H1 (cell line): ENCODE measurements at regions not wholly inside any gene's neighbourhood (a gene's known extent, or its start where the extent isn't known, plus 50 kb on each side); places are given as distances from the start of the nearest gene placed in this dataset.

Experiments used
- CTCF ChIA-PET: fragments of 300-600 bp; sonication (Branson Sonifier 250); formaldehyde crosslinking; loops from one replicate; lab custom pipeline; 2021; ENCODE audit not compliant: partially characterized antibody; lab: Charles Lee
- POLR2A ChIA-PET: fragments of 300-600 bp; sonication (Branson Sonifier 250); formaldehyde crosslinking; loops from one replicate; lab custom pipeline; 2021; ENCODE audit warnings: inconsistent platforms; ENCODE audit not compliant: partially characterized antibody; lab: Charles Lee
- DNase-seq, 2 experiments: peaks; one replicate each; pipeline versions ENCODE4 v3.0.0 to v3.0.0-alpha.2; 2010 to 2022; ENCODE audit warnings: low spot score in 2 of 2, low read depth in 1 of 2, mixed read lengths in 1 of 2
- FAIRE-seq: peaks from 2 replicates; lab custom pipeline; 2011; peaks lifted over from hg19 to GRCh38; lab: Jason Lieb, UNC
- H2AFZ ChIP-seq: 2 replicates; pipeline ENCODE4 v1.8.1; 2012; ENCODE audit warnings: low read length, inconsistent platforms
- H2AK5ac ChIP-seq: 2 replicates; pipeline ENCODE4 v1.6.1; 2013; ENCODE audit warnings: low read depth, low read length
- H2BK120ac ChIP-seq: replicated peaks from 2 replicates; pipeline ENCODE3; 2013; ENCODE audit warnings: low read depth, low read length, inconsistent platforms
- H2BK12ac ChIP-seq: 2 replicates; pipeline ENCODE4 v1.6.1; 2013; ENCODE audit warnings: low read depth, low read length
- H2BK15ac ChIP-seq: 2 replicates; pipeline ENCODE4 v1.6.1; 2013; ENCODE audit warnings: low read length
- H2BK20ac ChIP-seq: 2 replicates; pipeline ENCODE4 v1.6.1; 2013; ENCODE audit warnings: low read length
- H2BK5ac ChIP-seq: 2 replicates; pipeline ENCODE4 v1.6.1; 2013; ENCODE audit warnings: low read depth, low read length
- H3K14ac ChIP-seq: 2 replicates; pipeline ENCODE4 v1.6.1; 2013; ENCODE audit warnings: inconsistent platforms; ENCODE audit not compliant: insufficient read length
- H3K18ac ChIP-seq: 2 replicates; pipeline ENCODE4 v1.6.1; 2013; ENCODE audit warnings: low read length; ENCODE audit errors: extremely low read depth
- H3K23ac ChIP-seq: 2 replicates; pipeline ENCODE4 v1.6.1; 2013; ENCODE audit warnings: inconsistent platforms; ENCODE audit not compliant: insufficient read length
- H3K23me2 ChIP-seq: 2 replicates; pipeline ENCODE4 v1.6.1; 2013; ENCODE audit warnings: low read depth, low read length
- H3K27ac ChIP-seq: 2 replicates; pipeline ENCODE4 v1.6.1; 2011; ENCODE audit warnings: low read depth, low read length, inconsistent platforms
- H3K27me3 ChIP-seq, 4 experiments: replicated peaks in 1 of 4; 1 replicate in 1 of 4; 2 replicates in 3 of 4; pipeline versions ENCODE4 v1.6.1 to v1.8.1; 2011 to 2013; ENCODE audit warnings: low read length in 3 of 4, mild to moderate bottlenecking in 3 of 4, inconsistent platforms in 2 of 4, mixed read lengths in 2 of 4, moderate library complexity in 1 of 4; ENCODE audit not compliant: control insufficient read depth in 3 of 4, insufficient read depth in 3 of 4; ENCODE audit errors: extremely low read depth in 1 of 4
- H3K36me3 ChIP-seq, 4 experiments: 2 replicates each; pipeline versions ENCODE4 v1.6.1 to v1.8.1; 2011 to 2013; ENCODE audit warnings: mild to moderate bottlenecking in 4 of 4, low read length in 3 of 4, moderate library complexity in 2 of 4, control low read depth in 1 of 4, inconsistent platforms in 1 of 4; ENCODE audit not compliant: insufficient read depth in 4 of 4, control insufficient read depth in 2 of 4
- H3K4ac ChIP-seq: replicated peaks from 2 replicates; pipeline ENCODE3; 2013; ENCODE audit warnings: low read length, low read depth, mixed read lengths, inconsistent platforms; ENCODE audit not compliant: insufficient read length
- H3K4me1 ChIP-seq, 4 experiments: replicated peaks in 1 of 4; 1 replicate in 1 of 4; 2 replicates in 3 of 4; pipeline versions ENCODE4 v1.6.1 to v1.8.1; 2011 to 2013; ENCODE audit warnings: low read length in 3 of 4, inconsistent platforms in 2 of 4, mixed read lengths in 1 of 4; ENCODE audit not compliant: insufficient read depth in 4 of 4, control insufficient read depth in 3 of 4
- H3K4me2 ChIP-seq, 2 experiments: 2 replicates each; pipeline versions ENCODE4 v1.6.1 to v1.8.1; 2011 to 2013; ENCODE audit warnings: low read depth in 2 of 2, low read length in 2 of 2, control low read depth in 1 of 2, inconsistent platforms in 1 of 2, mild to moderate bottlenecking in 1 of 2; ENCODE audit not compliant: insufficient read depth in 1 of 2
- H3K4me3 ChIP-seq, 4 experiments: fragments of 200-600, 300-600 bp in 1 of 4; sonication (generic), shearing (Covaris generic), sonication (Bioruptor Twin) in 1 of 4; 2 replicates each; pipeline versions ENCODE4 v1.5.1 to v1.8.1; 2011 to 2016; ENCODE audit warnings: low read length in 4 of 4, low read depth in 3 of 4, control low read depth in 2 of 4, inconsistent platforms in 2 of 4, mild to moderate bottlenecking in 2 of 4, mixed read lengths in 1 of 4, moderate library complexity in 1 of 4; ENCODE audit not compliant: insufficient read depth in 2 of 4; ENCODE audit errors: extremely low read depth in 1 of 4
- H3K56ac ChIP-seq: replicated peaks from 2 replicates; pipeline ENCODE3; 2013; ENCODE audit warnings: low read depth, mild to moderate bottlenecking, mixed read lengths, low read length, inconsistent platforms; ENCODE audit not compliant: insufficient read length
- H3K79me1 ChIP-seq: 2 replicates; pipeline ENCODE4 v1.6.1; 2013; ENCODE audit warnings: low read depth, low read length, control low read depth
- H3K79me2 ChIP-seq, 2 experiments: 2 replicates each; pipeline versions ENCODE4 v1.6.1 to v1.8.1; 2012 to 2013; ENCODE audit warnings: low read length in 2 of 2, mild to moderate bottlenecking in 2 of 2, inconsistent platforms in 1 of 2; ENCODE audit not compliant: insufficient read depth in 2 of 2, control insufficient read depth in 1 of 2
- H3K9ac ChIP-seq, 4 experiments: replicated peaks in 1 of 4; 1 replicate in 1 of 4; 2 replicates in 3 of 4; pipeline versions ENCODE4 v1.6.1 to v1.8.1; 2011 to 2013; ENCODE audit warnings: low read depth in 3 of 4, low read length in 3 of 4, control low read depth in 2 of 4, mild to moderate bottlenecking in 2 of 4, moderate library complexity in 2 of 4, inconsistent platforms in 1 of 4; ENCODE audit errors: extremely low read depth in 1 of 4
- H3K9me3 ChIP-seq, 2 experiments: 2 replicates each; pipeline versions ENCODE4 v1.6.1 to v1.8.1; 2012 to 2013; ENCODE audit warnings: mild to moderate bottlenecking in 2 of 2, moderate library complexity in 2 of 2, control low read depth in 1 of 2, inconsistent platforms in 1 of 2, low read depth in 1 of 2, low read length in 1 of 2, mixed read lengths in 1 of 2; ENCODE audit not compliant: insufficient read depth in 2 of 2
- H4K20me1 ChIP-seq, 2 experiments: replicated peaks in 1 of 2; 2 replicates each; pipeline versions ENCODE3 to v1.8.1; 2011 to 2013; ENCODE audit warnings: inconsistent platforms in 2 of 2, low read length in 2 of 2, mild to moderate bottlenecking in 1 of 2; ENCODE audit not compliant: insufficient read depth in 2 of 2, control insufficient read depth in 1 of 2
- H4K5ac ChIP-seq: 2 replicates; pipeline ENCODE4 v1.6.1; 2013; ENCODE audit warnings: low read length, low read depth, mixed read lengths, inconsistent platforms; ENCODE audit not compliant: insufficient read length
- H4K8ac ChIP-seq: 2 replicates; pipeline ENCODE4 v1.8.0; 2013; ENCODE audit warnings: mild to moderate bottlenecking, moderate library complexity, low read length, inconsistent platforms; ENCODE audit not compliant: insufficient read depth; ENCODE audit errors: extremely low read depth
- H4K91ac ChIP-seq: replicated peaks from 2 replicates; pipeline ENCODE3; 2013; ENCODE audit warnings: low read length, mixed read lengths, inconsistent platforms; ENCODE audit not compliant: insufficient read length
- ASH2L ChIP-seq: fragments of 200-600, 300-600 bp; sonication (generic); IDR thresholded peaks from one replicate; pipeline ENCODE4 v1.7.1; 2017; ENCODE audit warnings: low read length
- BCL11A ChIP-seq, 2 experiments: IDR thresholded peaks; one replicate each; pipeline ENCODE4 v1.6.1; 2011; ENCODE audit warnings: low read depth in 2 of 2, low read length in 2 of 2, mild to moderate bottlenecking in 2 of 2
- EP300 ChIP-seq, 2 experiments: IDR thresholded peaks; 1 replicate in 1 of 2; 2 replicates in 1 of 2; pipeline ENCODE4 v1.6.1; 2011 to 2012; ENCODE audit warnings: low read depth in 2 of 2, low read length in 2 of 2, mild to moderate bottlenecking in 2 of 2, borderline replicate concordance in 1 of 2, inconsistent platforms in 1 of 2, moderate library complexity in 1 of 2
- GTF2F1 ChIP-seq: IDR thresholded peaks from 2 replicates; pipeline ENCODE4 v1.6.1; 2012; ENCODE audit warnings: low read depth, low read length, improper control_type of control experiment, borderline replicate concordance
- JUND ChIP-seq: IDR thresholded peaks from 2 replicates; pipeline ENCODE4 v1.6.1; 2011; ENCODE audit warnings: mild to moderate bottlenecking, improper control_type of control experiment, low read length
- KDM4A ChIP-seq: IDR thresholded peaks from one replicate; pipeline ENCODE4 v1.7.1; 2012; ENCODE audit warnings: low read depth, mild to moderate bottlenecking, moderate library complexity, low read length, inconsistent platforms; ENCODE audit not compliant: severe bottlenecking
- KDM5A ChIP-seq: fragments of 200-600 bp; IDR thresholded peaks from 2 replicates; pipeline ENCODE4 v1.7.1; 2012; ENCODE audit warnings: mild to moderate bottlenecking, low read length, inconsistent platforms, mixed read lengths
- NANOG ChIP-seq: IDR thresholded peaks from 2 replicates; pipeline ENCODE4 v1.6.1; 2011; ENCODE audit warnings: low read length, low read depth, mild to moderate bottlenecking, inconsistent platforms; ENCODE audit not compliant: insufficient read depth, poor library complexity, severe bottlenecking
- SIN3A ChIP-seq, 2 experiments: IDR thresholded peaks in 1 of 2; conservative IDR thresholded peaks in 1 of 2; 2 replicates each; pipeline ENCODE4 v1.6.1; 2011 to 2012; ENCODE audit warnings: low read length in 2 of 2, improper control_type of control experiment in 1 of 2, low read depth in 1 of 2, mild to moderate bottlenecking in 1 of 2
- USF2 ChIP-seq: IDR thresholded peaks from 2 replicates; pipeline ENCODE4 v1.6.1; 2011; ENCODE audit warnings: low read length, improper control_type of control experiment
- ZNF274 ChIP-seq: IDR thresholded peaks from 2 replicates; pipeline ENCODE4 v1.7.0; 2012; ENCODE audit warnings: low read length, borderline replicate concordance; ENCODE audit errors: extremely low read depth
- WGBS, 2 experiments: shearing (Covaris generic) in 1 of 2; methylation state at CpG; one replicate each; pipeline versions ENCODE4 v1.1.6 to v1.1.7; 2013 to 2015; ENCODE audit warnings: low lambda C conversion rate in 2 of 2, mixed read lengths in 2 of 2, inconsistent platforms in 1 of 2, low coverage in 1 of 2, missing lambda C conversion rate in 1 of 2; ENCODE audit not compliant: insufficient replicate concordance in 2 of 2, insufficient coverage in 1 of 2, insufficient read length in 1 of 2; ENCODE audit errors: extremely low coverage in 1 of 2, missing lambda C conversion rate in 1 of 2; 5-methylcytosine and 5-hydroxymethylcytosine counted together

- H4K91ac ChIP-seq, result no peak overlapping the region
- no peak overlapping the region for H2BK12ac ChIP-seq
- H3K4me3 ChIP-seq, result no peak overlapping the region
- H3K23ac ChIP-seq, result no peak overlapping the region
- no peaks in the 10 kb centered on the region for H4K20me1 ChIP-seq
- H2AFZ ChIP-seq, result no peak overlapping the region
- H3K4me1 ChIP-seq, result peaks cover 0 to 1% (median 0%) of the 10 kb centered on the region in 4 experiments; a peak in 4 of 7 replicates
- no peaks in the 10 kb centered on the region for H3K23me2 ChIP-seq
- H3K27me3 ChIP-seq, result no peaks in the 10 kb centered on the region
- no peak overlapping the region for H2AK5ac ChIP-seq
- no peak overlapping the region for H4K8ac ChIP-seq
- H3K79me1 ChIP-seq, result no peaks in the 10 kb centered on the region
- H2BK20ac ChIP-seq, result no peak overlapping the region
- WGBS, 2 experiments, result 87% methylated on average over 18 of the region's 18 CpGs; no CpG with 5 or more reads in 1 of the 2 experiments
- H3K27ac ChIP-seq, result no peak overlapping the region
- no peak overlapping the region for H3K4ac ChIP-seq
- ChIA-PET CTCF (interaction anchor here (0.6 to 2.3 kb wide), 23 partner anchors 8 to 513 kb away, joined by 3 to 10 read pairs (median 3); partner anchors contain the start of genes LSG1 and XXYLT1), POLR2A (no interaction called here)
- no peak for DNase-seq
- H3K14ac ChIP-seq, result no peak overlapping the region
- H2BK15ac ChIP-seq, result no peak overlapping the region
- FAIRE-seq, result no peak
- no peak overlapping the region for H3K18ac ChIP-seq
- H3K9ac ChIP-seq, result no peak overlapping the region
- H3K4me2 ChIP-seq, result no peak overlapping the region
- H3K79me2 ChIP-seq, result no peaks in the 10 kb centered on the region
- H3K36me3 ChIP-seq, result no peaks in the 10 kb centered on the region
- H3K56ac ChIP-seq, result no peak overlapping the region
- H3K9me3 ChIP-seq, result peaks cover 6 to 7% of the 10 kb centered on the region in 2 experiments
- no peak overlapping the region for H4K5ac ChIP-seq
- no peak overlapping the region for H2BK120ac ChIP-seq
- H2BK5ac ChIP-seq, result no peak overlapping the region
- TF ChIP-seq EP300 (IDR thresholded peaks at IDR 0.05; ENCODE audit: borderline replicate concordance in 1 of 2, low read depth in 2 of 2, low read length in 2 of 2) (no peak), NANOG (no peak), JUND (no peak), SIN3A (conservative IDR thresholded peaks at IDR 0.05 in 1 of 2, IDR thresholded peaks at IDR 0.05 in 1 of 2; ENCODE audit: low read depth in 1 of 2, low read length in 2 of 2) (no peak), USF2 (no peak), KDM5A (no peak), GTF2F1 (no peak), BCL11A (IDR thresholded peaks at IDR 0.05; ENCODE audit: low read depth in 2 of 2, low read length in 2 of 2) (no peak), KDM4A (no peak), ZNF274 (no peak), ASH2L (no peak)
Measured at GRCh38 chr3:195005759-195006510, 265.0 kb downstream of the XXYLT1 start.
